ENCODE measurements at regions not wholly inside any gene's neighbourhood (a gene's known extent, or its start where the extent isn't known, plus 50 kb on each side); places are given as distances from the start of the nearest gene placed in this dataset.

DNA sequence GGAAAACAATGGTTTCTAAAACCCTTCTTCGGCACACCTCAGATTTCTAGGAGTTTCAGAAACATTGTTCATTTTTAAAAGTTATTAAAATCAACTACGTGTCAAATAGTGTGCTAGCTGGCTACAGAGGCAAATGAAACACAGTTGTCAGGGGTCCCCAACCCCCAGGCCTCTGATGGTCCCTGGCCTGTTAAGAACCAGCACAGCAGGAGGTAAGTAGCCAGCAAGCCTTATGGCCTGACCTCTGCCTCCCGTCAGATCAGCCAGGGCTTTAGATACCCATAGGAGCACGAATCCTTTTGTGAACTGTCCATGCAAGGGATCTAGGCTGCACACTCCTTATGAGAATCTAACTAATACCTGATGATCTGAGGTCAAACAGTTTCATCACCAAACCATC, 648.2 kb downstream of the FAM181B start (continued):
- TF ChIP-seq, protein P1, sequence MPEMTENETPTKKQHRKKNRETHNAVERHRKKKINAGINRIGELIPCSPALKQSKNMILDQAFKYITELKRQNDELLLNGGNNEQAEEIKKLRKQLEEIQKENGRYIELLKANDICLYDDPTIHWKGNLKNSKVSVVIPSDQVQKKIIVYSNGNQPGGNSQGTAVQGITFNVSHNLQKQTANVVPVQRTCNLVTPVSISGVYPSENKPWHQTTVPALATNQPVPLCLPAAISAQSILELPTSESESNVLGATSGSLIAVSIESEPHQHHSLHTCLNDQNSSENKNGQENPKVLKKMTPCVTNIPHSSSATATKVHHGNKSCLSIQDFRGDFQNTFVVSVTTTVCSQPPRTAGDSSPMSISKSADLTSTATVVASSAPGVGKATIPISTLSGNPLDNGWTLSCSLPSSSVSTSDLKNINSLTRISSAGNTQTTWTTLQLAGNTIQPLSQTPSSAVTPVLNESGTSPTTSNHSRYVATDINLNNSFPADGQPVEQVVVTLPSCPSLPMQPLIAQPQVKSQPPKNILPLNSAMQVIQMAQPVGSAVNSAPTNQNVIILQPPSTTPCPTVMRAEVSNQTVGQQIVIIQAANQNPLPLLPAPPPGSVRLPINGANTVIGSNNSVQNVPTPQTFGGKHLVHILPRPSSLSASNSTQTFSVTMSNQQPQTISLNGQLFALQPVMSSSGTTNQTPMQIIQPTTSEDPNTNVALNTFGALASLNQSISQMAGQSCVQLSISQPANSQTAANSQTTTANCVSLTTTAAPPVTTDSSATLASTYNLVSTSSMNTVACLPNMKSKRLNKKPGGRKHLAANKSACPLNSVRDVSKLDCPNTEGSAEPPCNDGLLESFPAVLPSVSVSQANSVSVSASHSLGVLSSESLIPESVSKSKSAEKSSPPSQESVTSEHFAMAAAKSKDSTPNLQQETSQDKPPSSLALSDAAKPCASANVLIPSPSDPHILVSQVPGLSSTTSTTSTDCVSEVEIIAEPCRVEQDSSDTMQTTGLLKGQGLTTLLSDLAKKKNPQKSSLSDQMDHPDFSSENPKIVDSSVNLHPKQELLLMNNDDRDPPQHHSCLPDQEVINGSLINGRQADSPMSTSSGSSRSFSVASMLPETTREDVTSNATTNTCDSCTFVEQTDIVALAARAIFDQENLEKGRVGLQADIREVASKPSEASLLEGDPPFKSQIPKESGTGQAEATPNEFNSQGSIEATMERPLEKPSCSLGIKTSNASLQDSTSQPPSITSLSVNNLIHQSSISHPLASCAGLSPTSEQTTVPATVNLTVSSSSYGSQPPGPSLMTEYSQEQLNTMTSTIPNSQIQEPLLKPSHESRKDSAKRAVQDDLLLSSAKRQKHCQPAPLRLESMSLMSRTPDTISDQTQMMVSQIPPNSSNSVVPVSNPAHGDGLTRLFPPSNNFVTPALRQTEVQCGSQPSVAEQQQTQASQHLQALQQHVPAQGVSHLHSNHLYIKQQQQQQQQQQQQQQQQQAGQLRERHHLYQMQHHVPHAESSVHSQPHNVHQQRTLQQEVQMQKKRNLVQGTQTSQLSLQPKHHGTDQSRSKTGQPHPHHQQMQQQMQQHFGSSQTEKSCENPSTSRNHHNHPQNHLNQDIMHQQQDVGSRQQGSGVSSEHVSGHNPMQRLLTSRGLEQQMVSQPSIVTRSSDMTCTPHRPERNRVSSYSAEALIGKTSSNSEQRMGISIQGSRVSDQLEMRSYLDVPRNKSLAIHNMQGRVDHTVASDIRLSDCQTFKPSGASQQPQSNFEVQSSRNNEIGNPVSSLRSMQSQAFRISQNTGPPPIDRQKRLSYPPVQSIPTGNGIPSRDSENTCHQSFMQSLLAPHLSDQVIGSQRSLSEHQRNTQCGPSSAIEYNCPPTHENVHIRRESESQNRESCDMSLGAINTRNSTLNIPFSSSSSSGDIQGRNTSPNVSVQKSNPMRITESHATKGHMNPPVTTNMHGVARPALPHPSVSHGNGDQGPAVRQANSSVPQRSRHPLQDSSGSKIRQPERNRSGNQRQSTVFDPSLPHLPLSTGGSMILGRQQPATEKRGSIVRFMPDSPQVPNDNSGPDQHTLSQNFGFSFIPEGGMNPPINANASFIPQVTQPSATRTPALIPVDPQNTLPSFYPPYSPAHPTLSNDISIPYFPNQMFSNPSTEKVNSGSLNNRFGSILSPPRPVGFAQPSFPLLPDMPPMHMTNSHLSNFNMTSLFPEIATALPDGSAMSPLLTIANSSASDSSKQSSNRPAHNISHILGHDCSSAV (CRISPR knock-in tag; IDR thresholded peaks at IDR 0.05; ENCODE audit: borderline replicate concordance) = no peak
- TF ChIP-seq, protein P2, sequence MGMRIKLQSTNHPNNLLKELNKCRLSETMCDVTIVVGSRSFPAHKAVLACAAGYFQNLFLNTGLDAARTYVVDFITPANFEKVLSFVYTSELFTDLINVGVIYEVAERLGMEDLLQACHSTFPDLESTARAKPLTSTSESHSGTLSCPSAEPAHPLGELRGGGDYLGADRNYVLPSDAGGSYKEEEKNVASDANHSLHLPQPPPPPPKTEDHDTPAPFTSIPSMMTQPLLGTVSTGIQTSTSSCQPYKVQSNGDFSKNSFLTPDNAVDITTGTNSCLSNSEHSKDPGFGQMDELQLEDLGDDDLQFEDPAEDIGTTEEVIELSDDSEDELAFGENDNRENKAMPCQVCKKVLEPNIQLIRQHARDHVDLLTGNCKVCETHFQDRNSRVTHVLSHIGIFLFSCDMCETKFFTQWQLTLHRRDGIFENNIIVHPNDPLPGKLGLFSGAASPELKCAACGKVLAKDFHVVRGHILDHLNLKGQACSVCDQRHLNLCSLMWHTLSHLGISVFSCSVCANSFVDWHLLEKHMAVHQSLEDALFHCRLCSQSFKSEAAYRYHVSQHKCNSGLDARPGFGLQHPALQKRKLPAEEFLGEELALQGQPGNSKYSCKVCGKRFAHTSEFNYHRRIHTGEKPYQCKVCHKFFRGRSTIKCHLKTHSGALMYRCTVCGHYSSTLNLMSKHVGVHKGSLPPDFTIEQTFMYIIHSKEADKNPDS (CRISPR knock-in tag; IDR thresholded peaks at IDR 0.05) = no peak
- TF ChIP-seq ZNF737 (CRISPR knock-in tag; IDR thresholded peaks at IDR 0.05; ENCODE audit: borderline replicate concordance) (no peak), HMG20B (CRISPR knock-in tag; conservative IDR thresholded peaks at IDR 0.05) (no peak), ZNF235 (CRISPR knock-in tag; IDR thresholded peaks at IDR 0.05; ENCODE audit: borderline replicate concordance) (no peak), YEATS2 (CRISPR knock-in tag; IDR thresholded peaks at IDR 0.05; ENCODE audit: borderline replicate concordance) (no peak), KAT8 (CRISPR knock-in tag; IDR thresholded peaks at IDR 0.05) (no peak), SIN3A (IDR thresholded peaks at IDR 0.05; ENCODE audit: borderline replicate concordance, low read depth, low read length) (no peak)
- TF ChIP-seq, protein P3, sequence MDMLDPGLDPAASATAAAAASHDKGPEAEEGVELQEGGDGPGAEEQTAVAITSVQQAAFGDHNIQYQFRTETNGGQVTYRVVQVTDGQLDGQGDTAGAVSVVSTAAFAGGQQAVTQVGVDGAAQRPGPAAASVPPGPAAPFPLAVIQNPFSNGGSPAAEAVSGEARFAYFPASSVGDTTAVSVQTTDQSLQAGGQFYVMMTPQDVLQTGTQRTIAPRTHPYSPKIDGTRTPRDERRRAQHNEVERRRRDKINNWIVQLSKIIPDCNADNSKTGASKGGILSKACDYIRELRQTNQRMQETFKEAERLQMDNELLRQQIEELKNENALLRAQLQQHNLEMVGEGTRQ (IDR thresholded peaks at IDR 0.05; ENCODE audit: low read depth, low read length) = no peak
- TF ChIP-seq, protein P3 (CRISPR knock-in tag; IDR thresholded peaks at IDR 0.05; ENCODE audit: borderline replicate concordance) = no peak
